Cardiac muscle cell (in vitro differentiated cells and primary cell): ENCODE measurements at regions not wholly inside any gene's neighbourhood (a gene's known extent, or its start where the extent isn't known, plus 50 kb on each side); places are given as distances from the start of the nearest gene placed in this dataset.

Source experiments
- DNase-seq, 2 donors: peaks; one replicate each; pipeline versions ENCODE4 v3.0.0 to v3.0.0-alpha.2; 2010 to 2017; ENCODE audit warnings: low read depth in 1 of 2, low spot score in 1 of 2
- H3K27ac ChIP-seq: fragments of 200-600 bp; sonication (generic); 2 replicates; pipeline ENCODE4 v1.5.1; 2016
- H3K27me3 ChIP-seq: fragments of 200-600 bp; sonication (generic); 2 replicates; pipeline ENCODE4 v1.6.0; 2016; ENCODE audit warnings: control low read depth
- H3K36me3 ChIP-seq: fragments of 200-600 bp; sonication (generic); 2 replicates; pipeline ENCODE4 v1.5.1; 2016; ENCODE audit warnings: control low read depth
- H3K4me1 ChIP-seq: fragments of 200-600 bp; sonication (generic); 2 replicates; pipeline ENCODE4 v1.8.1; 2017; ENCODE audit warnings: low read depth, mild to moderate bottlenecking, mixed run types
- H3K4me3 ChIP-seq: fragments of 200-600 bp; sonication (generic); 2 replicates; pipeline ENCODE4 v1.5.1; 2016; ENCODE audit warnings: mild to moderate bottlenecking
- H3K9me3 ChIP-seq: fragments of 200-600 bp; sonication (generic); 2 replicates; pipeline ENCODE4 v1.5.1; 2017; ENCODE audit warnings: low read depth, mild to moderate bottlenecking, control low read depth
- CTCF ChIP-seq: IDR thresholded peaks from 2 replicates; pipeline ENCODE4 v1.5.1; 2012; ENCODE audit warnings: low read depth, mild to moderate bottlenecking, low read length

- Histone ChIP-seq H3K27me3 (no peaks in the 10 kb centered on the region), H3K4me3 (no peak overlapping the region), H3K4me1 (no peaks in the 10 kb centered on the region), H3K9me3 (no peaks in the 10 kb centered on the region), H3K27ac (no peak overlapping the region), H3K36me3 (no peaks in the 10 kb centered on the region)
- no peak for DNase-seq
- no peak for TF ChIP-seq CTCF
These were observed 234.4 kb upstream of the SRRM4 start for GRCh38 chr12:118746960-118747359.

GRCh38 chr12:118747771-118748170 lies 233.6 kb upstream of the SRRM4 start:
- no peaks in the 10 kb centered on the region for H3K27me3 ChIP-seq
- no peak for DNase-seq
- H3K4me3 ChIP-seq = no peak overlapping the region
- no peaks in the 10 kb centered on the region for H3K4me1 ChIP-seq
- TF ChIP-seq CTCF = no peak
- no peak overlapping the region for H3K27ac ChIP-seq
- no peaks in the 10 kb centered on the region for H3K9me3 ChIP-seq
- H3K36me3 ChIP-seq = no peaks in the 10 kb centered on the region

- H3K4me1 ChIP-seq = no peaks in the 10 kb centered on the region
- no peaks in the 10 kb centered on the region for H3K27me3 ChIP-seq
- no peak for DNase-seq
- H3K36me3 ChIP-seq = no peaks in the 10 kb centered on the region
- no peaks in the 10 kb centered on the region for H3K9me3 ChIP-seq
- no peak overlapping the region for H3K27ac ChIP-seq
- TF ChIP-seq CTCF = no peak
- no peak overlapping the region for H3K4me3 ChIP-seq
These were observed 232.6 kb upstream of the SRRM4 start for GRCh38 chr12:118748478-118749380.

- Histone ChIP-seq H3K4me1 (no peaks in the 10 kb centered on the region), H3K4me3 (no peak overlapping the region), H3K9me3 (no peaks in the 10 kb centered on the region), H3K27ac (no peak overlapping the region), H3K36me3 (no peaks in the 10 kb centered on the region), H3K27me3 (no peaks in the 10 kb centered on the region)
- no peak for DNase-seq
- no peak for TF ChIP-seq CTCF
These were observed 231.7 kb upstream of the SRRM4 start for GRCh38 chr12:118749646-118750045.

GRCh38 chr12:118750666-118751065 lies 230.7 kb upstream of the SRRM4 start:
- DNase-seq = no peak
- Histone ChIP-seq H3K36me3 (no peaks in the 10 kb centered on the region), H3K4me3 (no peak overlapping the region), H3K27ac (no peak overlapping the region), H3K9me3 (no peaks in the 10 kb centered on the region), H3K4me1 (no peaks in the 10 kb centered on the region), H3K27me3 (no peaks in the 10 kb centered on the region)
- no peak for TF ChIP-seq CTCF
